GM10248 (cell line): ENCODE measurements at regions not wholly inside any gene's neighbourhood (a gene's known extent, or its start where the extent isn't known, plus 50 kb on each side); places are given as distances from the start of the nearest gene placed in this dataset.

Source experiments
- CTCF ChIA-PET: fragments of 300-600 bp; sonication (Branson Sonifier 250); formaldehyde crosslinking; extraction: SDS; loops from one replicate; lab custom pipeline; 2021; ENCODE audit warnings: antibody characterized with exemption; lab: Yijun Ruan, JAX
- POLR2A ChIA-PET: fragments of 350-650 bp; sonication (Branson Sonifier 250); formaldehyde crosslinking; extraction: SDS; loops from one replicate; lab custom pipeline; 2020; ENCODE audit warnings: antibody characterized with exemption; lab: Yijun Ruan, JAX
- DNase-seq: peaks from one replicate; pipeline ENCODE4 v3.0.0; 2012; ENCODE audit errors: extremely low spot score
- CTCF ChIP-seq: IDR thresholded peaks from 2 replicates; pipeline ENCODE4 v1.5.1; 2012; ENCODE audit warnings: mild to moderate bottlenecking, low read depth; ENCODE audit errors: extremely low read depth, missing control alignments, control extremely low read depth

- ChIA-PET POLR2A (interaction anchor here (1.0 kb wide), 1 partner anchor 125 kb away, joined by 4 read pairs; the partner anchor contains the start of gene ATL2), CTCF (interaction anchor here (1.6 kb wide), 1 partner anchor 12 kb away, joined by 4 read pairs; no protein-coding TSS in a partner anchor)
- no peak for TF ChIP-seq CTCF
- no peak for DNase-seq
Observed at GRCh38 chr2:38502107-38502506, 100.6 kb downstream of the HNRNPLL start.

- no peak for TF ChIP-seq CTCF
- no peak for DNase-seq
- CTCF ChIA-PET = interaction anchor here (1.3 to 3.6 kb wide), 3 partner anchors 9 to 36 kb away, joined by 4 to 32 read pairs (median 4); no protein-coding TSS in a partner anchor
- POLR2A ChIA-PET = no interaction called here
Observed at GRCh38 chr2:38500283-38500634, 102.5 kb downstream of the HNRNPLL start.

DNA sequence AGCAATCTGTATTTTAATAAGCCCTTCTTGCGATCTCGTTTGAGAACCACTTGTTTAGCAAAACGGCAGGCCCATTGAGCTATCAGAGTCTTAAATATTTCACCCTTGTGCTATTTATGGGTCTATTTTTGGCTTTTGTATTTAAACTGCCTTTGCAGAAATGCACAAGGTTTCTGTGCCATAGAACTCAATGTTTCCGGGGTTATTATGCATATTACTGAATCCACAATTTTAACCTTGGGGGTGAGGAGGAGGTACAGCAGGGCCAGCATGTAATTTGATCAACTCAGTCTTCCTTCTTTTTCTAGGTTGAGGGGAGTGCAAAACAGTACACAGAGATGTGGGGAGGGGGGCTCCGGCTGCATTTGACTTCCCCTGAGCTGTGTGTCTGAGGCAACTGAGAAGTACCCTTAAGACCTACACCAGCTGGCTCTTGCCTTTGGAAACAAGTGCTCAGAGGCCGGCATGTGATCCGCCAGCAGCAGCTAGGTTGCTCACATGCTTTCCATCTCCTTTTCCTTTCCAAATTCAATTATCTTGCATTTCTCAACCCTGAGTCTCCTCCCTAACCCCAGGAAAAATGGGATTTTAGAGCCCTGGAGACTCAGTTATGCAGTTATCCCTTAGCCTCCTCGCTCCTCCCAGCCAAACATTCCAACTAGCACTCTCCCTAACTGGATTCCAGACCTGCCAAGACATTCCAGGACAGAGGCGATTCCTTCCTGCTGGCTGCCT lies 103.0 kb downstream of the HNRNPLL start:
- DNase-seq = no peak
- no peak for TF ChIP-seq CTCF
- ChIA-PET POLR2A (no interaction called here), CTCF (interaction anchor here (1.3 to 3.6 kb wide), 3 partner anchors 10 to 183 kb away, joined by 4 to 32 read pairs (median 9); no protein-coding TSS in a partner anchor)

DNA sequence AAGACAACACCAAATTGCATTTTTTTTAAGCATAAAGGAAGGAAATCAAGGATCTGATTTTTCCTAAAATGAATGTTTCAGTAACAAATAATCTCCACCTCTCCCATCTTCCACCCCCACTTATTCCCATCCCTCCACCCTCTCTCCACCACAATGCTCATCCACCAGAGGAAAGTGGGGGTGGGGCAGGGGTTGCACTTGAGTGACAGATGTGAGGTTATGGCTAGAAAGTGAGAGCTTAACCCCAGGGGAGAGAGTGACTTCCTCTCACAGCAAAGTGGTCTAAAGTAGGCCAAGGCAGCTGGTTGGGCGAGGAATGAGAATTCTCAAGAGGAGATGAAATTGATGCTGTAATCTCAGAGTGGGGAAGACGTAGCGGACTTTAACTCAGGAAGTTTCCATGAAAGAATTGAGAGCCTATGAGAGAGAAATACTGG lies 104.7 kb downstream of the HNRNPLL start:
- DNase-seq = peak; percentile 54
- TF ChIP-seq CTCF = no peak
- ChIA-PET CTCF (interaction anchor here (0.9 to 3.6 kb wide), 5 partner anchors 8 to 181 kb away, joined by 3 to 32 read pairs (median 3); no protein-coding TSS in a partner anchor), POLR2A (no interaction called here)

- POLR2A ChIA-PET = no interaction called here
- CTCF ChIA-PET = interaction anchor here (0.9 to 2.0 kb wide), 6 partner anchors 8 to 181 kb away, joined by 3 to 8 read pairs (median 3); no protein-coding TSS in a partner anchor
- DNase-seq = no peak
- no peak for TF ChIP-seq CTCF
Observed at GRCh38 chr2:38497670-38498037, 105.1 kb downstream of the HNRNPLL start.

GRCh38 chr2:38496927-38497669 lies 105.6 kb downstream of the HNRNPLL start:
- ChIA-PET CTCF (interaction anchor here (1.0 to 2.0 kb wide), 5 partner anchors 9 to 180 kb away, joined by 3 to 8 read pairs (median 3); no protein-coding TSS in a partner anchor), POLR2A (no interaction called here)
- no peak for DNase-seq
- no peak for TF ChIP-seq CTCF
